Loucy (cell line): ENCODE measurements at regions not wholly inside any gene's neighbourhood (a gene's known extent, or its start where the extent isn't known, plus 50 kb on each side); places are given as distances from the start of the nearest gene placed in this dataset.

ENCODE experiments used
- CTCF ChIP-seq: fragments of 200-600 bp; sonication (generic); conservative IDR thresholded peaks from 2 replicates; pipeline ENCODE4 v1.5.1; 2014; ENCODE audit warnings: mild to moderate bottlenecking, antibody characterized with exemption, low read length
- EZH2phosphoT487 ChIP-seq: fragments of 200-600 bp; IDR thresholded peaks from 2 replicates; pipeline ENCODE4 v1.6.1; 2018; ENCODE audit warnings: antibody characterized with exemption, mild to moderate bottlenecking, moderate library complexity, borderline replicate concordance

- TF ChIP-seq CTCF (no peak), EZH2phosphoT487 (no peak)
Observed at GRCh38 chr9:17863213-17863883, 284.5 kb downstream of the SH3GL2 start.
